Fibroblast of lung (primary cell): ENCODE measurements at regions not wholly inside any gene's neighbourhood (a gene's known extent, or its start where the extent isn't known, plus 50 kb on each side); places are given as distances from the start of the nearest gene placed in this dataset.

Experiments used
- DNase-seq, 2 donors: peaks; one replicate each; pipeline versions ENCODE4 v3.0.0 to v3.0.0-alpha.2; 2010; ENCODE audit warnings: low read depth in 2 of 2
- H2AFZ ChIP-seq: 2 replicates; pipeline ENCODE4 v1.5.1; 2012; ENCODE audit warnings: low read length, control low read depth, inconsistent platforms
- H3K27ac ChIP-seq: 2 replicates; pipeline ENCODE4 v1.5.1; 2011; ENCODE audit warnings: low read length, control low read depth; ENCODE audit not compliant: insufficient read depth
- H3K27me3 ChIP-seq: 2 replicates; pipeline ENCODE4 v1.5.1; 2011; ENCODE audit warnings: mild to moderate bottlenecking, low read length; ENCODE audit not compliant: control insufficient read depth, insufficient read depth
- H3K36me3 ChIP-seq: 2 replicates; pipeline ENCODE4 v1.5.1; 2011; ENCODE audit warnings: low read length; ENCODE audit not compliant: control insufficient read depth, insufficient read depth
- H3K4me1 ChIP-seq: 2 replicates; pipeline ENCODE4 v1.5.1; 2011; ENCODE audit warnings: low read length; ENCODE audit not compliant: control insufficient read depth, insufficient read depth; ENCODE audit errors: extremely low read depth
- H3K4me2 ChIP-seq: 2 replicates; pipeline ENCODE4 v1.5.1; 2011; ENCODE audit warnings: low read length, control low read depth; ENCODE audit not compliant: insufficient read depth; ENCODE audit errors: extremely low read depth
- H3K4me3 ChIP-seq, 4 experiments: fragments of 200-600 bp in 1 of 4; sonication (generic) in 1 of 4; replicated peaks in 1 of 4; 2 replicates each; pipeline ENCODE4 v1.5.1; 2011 to 2016; ENCODE audit warnings: low read length in 4 of 4, low read depth in 3 of 4, mild to moderate bottlenecking in 3 of 4, control low read depth in 2 of 4, inconsistent platforms in 1 of 4, mixed read lengths in 1 of 4; ENCODE audit not compliant: insufficient read depth in 1 of 4; ENCODE audit errors: control extremely low read depth in 1 of 4
- H3K79me2 ChIP-seq: 2 replicates; pipeline ENCODE4 v1.5.1; 2012; ENCODE audit warnings: mild to moderate bottlenecking, low read length, inconsistent platforms; ENCODE audit not compliant: control insufficient read depth, insufficient read depth
- H3K9ac ChIP-seq: 2 replicates; pipeline ENCODE4 v1.5.1; 2011; ENCODE audit warnings: mild to moderate bottlenecking, low read length, control low read depth; ENCODE audit not compliant: insufficient read depth
- H3K9me3 ChIP-seq: 2 replicates; pipeline ENCODE4 v1.5.1; 2012; ENCODE audit warnings: low read depth, low read length; ENCODE audit not compliant: control insufficient read depth, insufficient read depth
- H4K20me1 ChIP-seq: 2 replicates; pipeline ENCODE4 v1.5.1; 2011; ENCODE audit warnings: low read length; ENCODE audit not compliant: control insufficient read depth, insufficient read depth; ENCODE audit errors: extremely low read depth
- EZH2 ChIP-seq: IDR thresholded peaks from 2 replicates; pipeline ENCODE4 v1.5.1; 2012; ENCODE audit warnings: low read length, control low read depth, mild to moderate bottlenecking; ENCODE audit errors: missing control alignments
- TF ChIP-seq, protein P1 (sequence below), 2 donors: IDR thresholded peaks in 1 of 2; conservative IDR thresholded peaks in 1 of 2; 1 replicate in 1 of 2; 2 replicates in 1 of 2; pipeline ENCODE4 v1.5.1; 2011 to 2012; ENCODE audit warnings: low read length in 2 of 2, control low read depth in 1 of 2, inconsistent platforms in 1 of 2, low read depth in 1 of 2, mild to moderate bottlenecking in 1 of 2

DNA sequence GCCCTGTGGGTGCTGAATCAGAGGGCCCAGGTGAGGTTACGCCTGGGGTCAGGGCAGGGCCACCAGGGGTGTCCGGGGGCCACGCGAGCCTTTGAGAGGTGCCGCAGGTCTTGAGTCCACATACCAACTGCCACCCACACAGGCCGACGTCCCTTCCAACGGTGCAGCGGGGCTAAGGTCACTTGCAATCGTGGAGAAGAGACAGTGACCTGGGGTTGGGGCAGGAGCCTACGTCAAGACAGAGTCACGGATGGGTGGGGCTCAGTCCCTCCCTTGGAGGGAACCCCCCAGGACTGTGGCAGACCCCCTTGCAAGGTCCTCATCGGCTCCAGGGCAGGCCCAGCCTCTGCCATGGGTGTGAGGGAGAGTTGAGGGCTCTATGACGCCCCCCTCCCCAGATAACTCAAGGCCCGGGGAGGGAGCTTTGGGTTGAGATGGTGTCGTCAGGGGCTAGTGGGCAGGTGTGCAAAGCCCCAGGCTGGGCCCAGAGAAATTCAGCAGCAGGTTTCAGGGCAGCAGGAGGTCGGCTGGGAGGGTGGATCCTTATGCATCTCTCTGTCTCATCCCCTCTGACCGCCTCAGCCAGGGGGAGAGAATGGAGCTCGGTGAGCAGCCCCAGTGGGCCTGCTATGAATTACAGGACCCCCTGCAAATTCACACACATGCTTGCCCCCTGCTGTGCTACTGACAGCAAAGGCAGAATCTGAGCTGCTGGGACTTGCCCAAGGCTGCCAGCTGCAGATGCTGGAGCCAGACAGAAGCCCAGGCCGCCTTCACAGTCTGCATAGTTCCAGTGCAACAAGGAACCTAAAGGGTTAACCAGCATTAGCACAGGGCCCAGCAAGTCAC lies 60.0 kb downstream of the MYEOV start:
- Histone ChIP-seq H3K27me3 (no peaks in the 10 kb centered on the region), H3K36me3 (no peaks in the 10 kb centered on the region), H4K20me1 (no peaks in the 10 kb centered on the region), H3K79me2 (no peaks in the 10 kb centered on the region), H3K4me2 (no peak overlapping the region), H3K9me3 (no peaks in the 10 kb centered on the region), H3K4me1 (peaks cover 25% of the 10 kb centered on the region), H2AFZ (no peak overlapping the region), H3K4me3 (no peak overlapping the region), H3K27ac (peak overlapping the region; percentile 82), H3K9ac (no peak overlapping the region)
- TF ChIP-seq, protein P1, sequence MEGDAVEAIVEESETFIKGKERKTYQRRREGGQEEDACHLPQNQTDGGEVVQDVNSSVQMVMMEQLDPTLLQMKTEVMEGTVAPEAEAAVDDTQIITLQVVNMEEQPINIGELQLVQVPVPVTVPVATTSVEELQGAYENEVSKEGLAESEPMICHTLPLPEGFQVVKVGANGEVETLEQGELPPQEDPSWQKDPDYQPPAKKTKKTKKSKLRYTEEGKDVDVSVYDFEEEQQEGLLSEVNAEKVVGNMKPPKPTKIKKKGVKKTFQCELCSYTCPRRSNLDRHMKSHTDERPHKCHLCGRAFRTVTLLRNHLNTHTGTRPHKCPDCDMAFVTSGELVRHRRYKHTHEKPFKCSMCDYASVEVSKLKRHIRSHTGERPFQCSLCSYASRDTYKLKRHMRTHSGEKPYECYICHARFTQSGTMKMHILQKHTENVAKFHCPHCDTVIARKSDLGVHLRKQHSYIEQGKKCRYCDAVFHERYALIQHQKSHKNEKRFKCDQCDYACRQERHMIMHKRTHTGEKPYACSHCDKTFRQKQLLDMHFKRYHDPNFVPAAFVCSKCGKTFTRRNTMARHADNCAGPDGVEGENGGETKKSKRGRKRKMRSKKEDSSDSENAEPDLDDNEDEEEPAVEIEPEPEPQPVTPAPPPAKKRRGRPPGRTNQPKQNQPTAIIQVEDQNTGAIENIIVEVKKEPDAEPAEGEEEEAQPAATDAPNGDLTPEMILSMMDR (conservative IDR thresholded peaks at IDR 0.05 in 1 of 2, IDR thresholded peaks at IDR 0.05 in 1 of 2; ENCODE audit: low read depth in 1 of 2, low read length in 2 of 2) = no peak
- no peak for TF ChIP-seq EZH2
- DNase-seq = no peak

DNA sequence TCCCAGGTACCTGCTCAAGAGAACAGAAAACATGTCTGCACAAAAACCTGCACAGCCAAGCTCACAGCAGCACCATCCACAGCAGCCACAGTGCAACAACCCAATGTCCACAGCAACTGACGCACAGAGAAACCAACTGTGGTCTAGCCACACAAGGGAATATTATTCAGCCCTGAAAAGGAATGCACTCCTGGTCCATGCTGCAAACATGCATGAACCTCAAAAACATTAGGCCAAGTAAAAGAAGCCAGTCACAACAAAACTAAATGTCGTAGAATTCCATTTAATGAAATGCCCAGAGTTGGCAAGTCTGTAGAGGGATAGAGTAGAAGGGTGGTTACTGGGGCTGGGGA lies 60.6 kb downstream of the MYEOV start:
- TF ChIP-seq, protein P1 (conservative IDR thresholded peaks at IDR 0.05 in 1 of 2, IDR thresholded peaks at IDR 0.05 in 1 of 2; ENCODE audit: low read depth in 1 of 2, low read length in 2 of 2) = no peak
- no peaks in the 10 kb centered on the region for H4K20me1 ChIP-seq
- no peak overlapping the region for H3K4me2 ChIP-seq
- no peaks in the 10 kb centered on the region for H3K79me2 ChIP-seq
- H3K4me1 ChIP-seq = peaks cover 25% of the 10 kb centered on the region
- no peaks in the 10 kb centered on the region for H3K27me3 ChIP-seq
- H3K36me3 ChIP-seq = no peaks in the 10 kb centered on the region
- H3K9ac ChIP-seq = no peak overlapping the region
- no peak overlapping the region for H3K27ac ChIP-seq
- H3K4me3 ChIP-seq = no peak overlapping the region
- no peak for DNase-seq
- no peaks in the 10 kb centered on the region for H3K9me3 ChIP-seq
- no peak overlapping the region for H2AFZ ChIP-seq

DNA sequence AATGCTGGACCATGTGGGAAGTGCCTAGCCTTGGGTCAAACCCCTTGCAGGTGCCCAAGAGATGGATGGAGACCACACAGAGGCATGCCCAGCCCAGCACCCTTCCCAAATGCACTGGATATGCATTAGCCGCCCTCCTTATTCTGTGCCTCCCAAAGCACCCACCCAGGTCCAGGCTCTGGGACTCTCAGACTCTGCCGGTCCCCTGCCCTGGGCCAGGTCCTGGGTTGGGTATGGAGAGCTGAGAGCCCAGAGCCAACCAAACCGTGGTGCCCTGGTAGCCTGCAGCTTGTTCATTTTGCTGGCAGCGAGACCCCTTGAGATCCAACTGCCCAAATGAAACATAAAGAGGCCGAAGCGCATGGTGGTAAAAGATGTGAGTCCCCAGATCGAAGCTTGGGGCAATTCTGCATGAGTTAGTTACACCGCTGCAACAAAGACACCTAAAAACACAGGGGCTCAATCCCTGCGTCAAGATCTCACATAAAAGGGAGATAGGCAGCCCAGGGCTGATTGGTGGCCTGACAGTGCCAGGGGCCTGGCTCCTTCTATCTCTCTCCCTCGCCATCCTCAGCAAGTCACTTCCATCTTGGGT lies 61.5 kb downstream of the MYEOV start:
- Histone ChIP-seq H3K4me1 (peaks cover 25% of the 10 kb centered on the region), H2AFZ (no peak overlapping the region), H3K9me3 (no peaks in the 10 kb centered on the region), H3K27me3 (no peaks in the 10 kb centered on the region), H3K79me2 (no peaks in the 10 kb centered on the region), H3K36me3 (no peaks in the 10 kb centered on the region), H3K9ac (no peak overlapping the region), H3K4me2 (no peak overlapping the region), H3K27ac (no peak overlapping the region), H4K20me1 (no peaks in the 10 kb centered on the region), H3K4me3 (no peak overlapping the region)
- TF ChIP-seq, protein P1 (conservative IDR thresholded peaks at IDR 0.05 in 1 of 2, IDR thresholded peaks at IDR 0.05 in 1 of 2; ENCODE audit: low read depth in 1 of 2, low read length in 2 of 2) = no peak
- no peak for TF ChIP-seq EZH2
- no peak for DNase-seq
